DND-41 (cell line): ENCODE measurements at regions not wholly inside any gene's neighbourhood (a gene's known extent, or its start where the extent isn't known, plus 50 kb on each side); places are given as distances from the start of the nearest gene placed in this dataset.

Experiments used
- ATAC-seq: fragments of 200-7000 bp; cut with Tn5 transposase; 3 replicates; pipeline ENCODE4 v1.9.1; 2021; ENCODE audit warnings: low read depth; ENCODE audit not compliant: insufficient read depth
- DNase-seq: peaks from one replicate; pipeline ENCODE4 v3.0.0-alpha.2; 2020
- H2AFZ ChIP-seq: 2 replicates; pipeline ENCODE4 v1.6.0; 2012; ENCODE audit warnings: low read depth, low read length
- H3K27ac ChIP-seq: 2 replicates; pipeline ENCODE4 v1.5.1; 2012; ENCODE audit warnings: low read length, inconsistent platforms
- H3K27me3 ChIP-seq: fragments of 200-600 bp; sonication (generic); 2 replicates; pipeline ENCODE4 v1.6.0; 2012; ENCODE audit warnings: low read length, mild to moderate bottlenecking, inconsistent platforms; ENCODE audit not compliant: insufficient read depth, poor library complexity
- H3K36me3 ChIP-seq: 2 replicates; pipeline ENCODE4 v1.5.1; 2012; ENCODE audit warnings: low read length, inconsistent platforms; ENCODE audit not compliant: insufficient read depth
- H3K4me1 ChIP-seq: 2 replicates; pipeline ENCODE4 v1.5.1; 2012; ENCODE audit warnings: mild to moderate bottlenecking, low read length; ENCODE audit not compliant: insufficient read depth
- H3K4me2 ChIP-seq: 2 replicates; pipeline ENCODE4 v1.6.0; 2012; ENCODE audit warnings: mild to moderate bottlenecking, moderate library complexity, low read length, inconsistent platforms; ENCODE audit not compliant: insufficient read depth
- H3K4me3 ChIP-seq, 2 experiments: fragments of 200-600 bp in 1 of 2; shearing (Covaris generic) in 1 of 2; 2 replicates each; pipeline ENCODE4 v1.5.1; 2012 to 2016; ENCODE audit warnings: inconsistent platforms in 2 of 2, low read length in 2 of 2, mild to moderate bottlenecking in 2 of 2, low read depth in 1 of 2, moderate library complexity in 1 of 2
- H3K79me2 ChIP-seq: 2 replicates; pipeline ENCODE4 v1.6.0; 2012; ENCODE audit warnings: low read length, inconsistent platforms; ENCODE audit not compliant: insufficient read depth
- H3K9ac ChIP-seq: 2 replicates; pipeline ENCODE4 v1.6.0; 2012; ENCODE audit warnings: low read depth, mild to moderate bottlenecking, inconsistent platforms, low read length, moderate library complexity
- H3K9me3 ChIP-seq: 2 replicates; pipeline ENCODE4 v1.5.1; 2012; ENCODE audit warnings: low read length, moderate library complexity, mild to moderate bottlenecking, inconsistent platforms; ENCODE audit not compliant: insufficient read depth, severe bottlenecking
- H4K20me1 ChIP-seq: 2 replicates; pipeline ENCODE4 v1.6.0; 2012; ENCODE audit warnings: low read length; ENCODE audit not compliant: insufficient read depth
- EZH2 ChIP-seq: IDR thresholded peaks from 3 replicates; pipeline ENCODE4 v1.6.1; 2012; ENCODE audit warnings: borderline replicate concordance, low read depth, mild to moderate bottlenecking, moderate library complexity, low read length, inconsistent platforms; ENCODE audit not compliant: severe bottlenecking
- TF ChIP-seq, protein P1 (sequence below): IDR thresholded peaks from 2 replicates; pipeline ENCODE4 v1.5.1; 2012; ENCODE audit warnings: borderline replicate concordance, low read length, moderate library complexity, mild to moderate bottlenecking; ENCODE audit not compliant: poor library complexity, severe bottlenecking; ENCODE audit errors: extremely low read depth

DNA sequence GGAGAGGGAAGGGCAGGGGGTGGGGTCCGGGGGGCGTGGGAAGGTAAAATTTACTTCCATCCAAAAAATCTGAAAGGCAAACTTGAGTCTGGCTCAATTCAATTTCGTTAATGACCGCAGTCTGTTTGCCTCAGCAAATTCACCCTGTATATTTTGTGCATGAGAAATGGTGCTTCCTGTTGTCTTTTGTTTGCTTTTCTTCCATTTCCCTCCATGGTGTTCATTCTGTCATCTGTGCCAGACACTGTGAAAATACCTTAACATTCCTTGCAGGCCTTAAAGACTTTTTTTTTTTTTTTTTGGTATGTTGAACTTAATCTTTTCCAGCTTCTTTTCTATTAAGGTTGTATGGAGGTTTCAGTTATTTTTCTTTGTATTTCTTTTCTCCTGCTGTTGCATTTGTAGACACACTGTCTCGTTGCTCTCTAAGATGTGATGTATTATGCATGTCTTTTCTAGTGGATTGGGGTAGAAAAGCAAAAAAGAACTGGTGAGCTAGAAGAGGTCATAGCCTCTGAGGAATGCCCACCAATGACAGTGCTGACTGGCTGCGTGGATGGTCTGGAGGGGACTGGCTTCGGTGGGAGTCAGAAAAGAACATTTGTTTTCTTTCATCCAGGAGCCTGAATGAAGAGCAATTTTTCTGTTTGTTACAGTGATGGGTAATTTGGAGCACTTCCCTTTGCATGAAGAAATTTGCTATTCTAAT is 585.0 kb upstream of the MAP3K7 start:
- Histone ChIP-seq H3K27me3 (peaks cover 7% of the 10 kb centered on the region), H3K9me3 (no peaks in the 10 kb centered on the region), H4K20me1 (no peaks in the 10 kb centered on the region), H2AFZ (no peak overlapping the region), H3K4me3 (no peak overlapping the region), H3K4me2 (no peak overlapping the region), H3K79me2 (no peaks in the 10 kb centered on the region), H3K4me1 (no peaks in the 10 kb centered on the region), H3K9ac (no peak overlapping the region), H3K27ac (no peak overlapping the region), H3K36me3 (no peaks in the 10 kb centered on the region)
- ATAC-seq = no peak
- TF ChIP-seq, protein P1, sequence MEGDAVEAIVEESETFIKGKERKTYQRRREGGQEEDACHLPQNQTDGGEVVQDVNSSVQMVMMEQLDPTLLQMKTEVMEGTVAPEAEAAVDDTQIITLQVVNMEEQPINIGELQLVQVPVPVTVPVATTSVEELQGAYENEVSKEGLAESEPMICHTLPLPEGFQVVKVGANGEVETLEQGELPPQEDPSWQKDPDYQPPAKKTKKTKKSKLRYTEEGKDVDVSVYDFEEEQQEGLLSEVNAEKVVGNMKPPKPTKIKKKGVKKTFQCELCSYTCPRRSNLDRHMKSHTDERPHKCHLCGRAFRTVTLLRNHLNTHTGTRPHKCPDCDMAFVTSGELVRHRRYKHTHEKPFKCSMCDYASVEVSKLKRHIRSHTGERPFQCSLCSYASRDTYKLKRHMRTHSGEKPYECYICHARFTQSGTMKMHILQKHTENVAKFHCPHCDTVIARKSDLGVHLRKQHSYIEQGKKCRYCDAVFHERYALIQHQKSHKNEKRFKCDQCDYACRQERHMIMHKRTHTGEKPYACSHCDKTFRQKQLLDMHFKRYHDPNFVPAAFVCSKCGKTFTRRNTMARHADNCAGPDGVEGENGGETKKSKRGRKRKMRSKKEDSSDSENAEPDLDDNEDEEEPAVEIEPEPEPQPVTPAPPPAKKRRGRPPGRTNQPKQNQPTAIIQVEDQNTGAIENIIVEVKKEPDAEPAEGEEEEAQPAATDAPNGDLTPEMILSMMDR = no peak
- TF ChIP-seq EZH2 = no peak
- DNase-seq = no peak

DNA sequence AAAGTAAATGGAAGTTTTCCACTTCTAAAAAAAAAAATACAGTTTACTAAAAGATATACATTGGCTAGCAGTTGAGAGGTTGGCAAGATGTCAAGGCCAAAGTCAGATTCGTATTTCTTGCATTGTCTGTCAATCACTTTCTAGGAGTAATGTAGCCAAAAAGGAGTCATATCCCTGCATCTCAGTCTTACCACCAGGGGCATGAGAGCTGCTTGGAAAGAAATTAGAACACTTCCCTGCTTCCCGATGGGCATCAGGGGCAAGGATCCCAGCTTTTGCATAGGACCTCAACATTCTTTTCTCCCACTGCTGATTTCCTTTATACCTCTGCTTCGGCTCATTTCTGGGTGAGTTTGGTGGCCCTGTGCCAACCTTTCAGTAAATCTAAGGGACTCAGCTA is 581.0 kb upstream of the MAP3K7 start:
- Histone ChIP-seq H3K4me3 (no peak overlapping the region), H3K4me2 (no peak overlapping the region), H3K27me3 (peaks cover 7% of the 10 kb centered on the region), H4K20me1 (no peaks in the 10 kb centered on the region), H3K36me3 (no peaks in the 10 kb centered on the region), H3K9ac (no peak overlapping the region), H3K4me1 (no peaks in the 10 kb centered on the region), H3K9me3 (no peaks in the 10 kb centered on the region), H3K27ac (no peak overlapping the region), H2AFZ (no peak overlapping the region), H3K79me2 (no peaks in the 10 kb centered on the region)
- no peak for TF ChIP-seq EZH2
- TF ChIP-seq, protein P1 = peak; percentile 24
- ATAC-seq (no peak), DNase-seq (no peak)

DNA sequence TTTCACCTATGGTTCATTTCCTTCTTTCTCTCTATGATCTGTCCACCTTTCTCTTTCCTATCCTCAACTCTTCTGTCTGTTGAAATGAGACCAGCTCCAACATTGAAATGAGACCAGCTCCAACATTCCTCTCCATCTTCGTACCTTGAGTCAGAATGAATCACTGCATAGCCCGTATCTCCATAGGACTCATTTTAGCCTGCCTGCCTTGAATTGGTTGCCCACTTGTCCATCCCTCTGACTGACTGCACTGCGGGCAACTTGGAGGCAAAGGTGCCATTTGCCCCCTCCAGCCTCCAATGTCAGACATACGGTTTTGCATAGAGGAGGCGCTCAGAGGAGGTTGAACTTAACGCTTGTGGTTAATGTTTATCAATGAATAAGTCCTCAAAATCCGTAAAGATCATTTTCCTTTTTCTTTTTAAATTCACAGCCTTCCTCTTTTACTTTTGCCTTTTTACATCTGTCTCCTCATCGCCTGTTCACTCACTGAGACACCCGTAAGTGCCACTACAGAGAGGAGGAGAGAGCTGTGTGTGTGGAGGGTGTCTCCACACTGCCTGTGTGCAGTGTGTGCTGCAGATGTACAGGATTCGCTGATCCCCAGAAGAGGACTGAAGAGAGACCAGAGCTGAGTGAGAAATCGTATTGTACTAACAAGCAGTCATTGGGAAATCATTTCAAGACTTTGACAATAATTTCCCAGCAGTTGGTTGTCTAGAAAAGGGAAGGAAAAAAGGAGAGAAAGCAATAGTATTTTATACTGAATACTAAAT is 579.6 kb upstream of the MAP3K7 start:
- Histone ChIP-seq H3K4me3 (no peak overlapping the region), H3K9me3 (no peaks in the 10 kb centered on the region), H3K4me1 (no peaks in the 10 kb centered on the region), H3K4me2 (no peak overlapping the region), H3K79me2 (no peaks in the 10 kb centered on the region), H3K9ac (no peak overlapping the region), H3K36me3 (no peaks in the 10 kb centered on the region), H3K27ac (no peak overlapping the region), H3K27me3 (peaks cover 7% of the 10 kb centered on the region), H2AFZ (no peak overlapping the region), H4K20me1 (no peaks in the 10 kb centered on the region)
- ATAC-seq = no peak
- no peak for DNase-seq
- TF ChIP-seq, protein P1 = no peak
- no peak for TF ChIP-seq EZH2
